Endothelial cell of umbilical vein (primary cell): ENCODE measurements at regions not wholly inside any gene's neighbourhood (a gene's known extent, or its start where the extent isn't known, plus 50 kb on each side); places are given as distances from the start of the nearest gene placed in this dataset.

ENCODE experiments used
- BruUV-seq: library from RNA; stranded (reverse); fragments of 400-500 nt; replicated peaks from 2 replicates; lab custom pipeline; 2021; lab: Mats Ljungman, UMichigan
- CTCF ChIA-PET: fragments of 300-600, 350-600 bp; sonication (Branson Sonifier 250); formaldehyde crosslinking; loops from one replicate; lab custom pipeline; 2021; ENCODE audit warnings: antibody characterized with exemption, inconsistent platforms; lab: Charles Lee
- POLR2A ChIA-PET: fragments of 300-600, 350-600 bp; sonication (Branson Sonifier 250); formaldehyde crosslinking; loops from one replicate; lab custom pipeline; 2021; ENCODE audit warnings: antibody characterized with exemption, inconsistent platforms; lab: Charles Lee
- DNase-seq: peaks from one replicate; pipeline ENCODE4 v3.0.0-alpha.2; 2011; ENCODE audit warnings: low read depth, low spot score
- FAIRE-seq: peaks from 2 replicates; lab custom pipeline; 2011; peaks lifted over from hg19 to GRCh38; lab: Jason Lieb, UNC
- H2AFZ ChIP-seq: 2 replicates; pipeline ENCODE4 v1.6.0; 2012; ENCODE audit warnings: low read depth, low read length, control low read depth, inconsistent platforms
- H3K27ac ChIP-seq: 2 replicates; pipeline ENCODE4 v1.5.1; 2011; ENCODE audit warnings: low read depth, mild to moderate bottlenecking, control low read depth, low read length, moderate library complexity; ENCODE audit not compliant: insufficient read depth
- H3K27me3 ChIP-seq, 2 experiments: 2 replicates each; pipeline versions ENCODE4 v1.6.0 to v1.6.1; 2011; ENCODE audit warnings: low read length in 2 of 2, mixed read lengths in 1 of 2; ENCODE audit not compliant: control insufficient read depth in 2 of 2, insufficient read depth in 2 of 2
- H3K36me3 ChIP-seq, 2 experiments: 2 replicates in 1 of 2; 3 replicates in 1 of 2; pipeline ENCODE4 v1.5.1; 2011; ENCODE audit warnings: low read length in 2 of 2, mild to moderate bottlenecking in 1 of 2, moderate library complexity in 1 of 2; ENCODE audit not compliant: control insufficient read depth in 2 of 2, insufficient read depth in 2 of 2; ENCODE audit errors: extremely low read depth in 1 of 2
- H3K4me1 ChIP-seq: 3 replicates; pipeline ENCODE4 v1.5.1; 2011; ENCODE audit warnings: mild to moderate bottlenecking, low read length; ENCODE audit not compliant: control insufficient read depth, insufficient read depth; ENCODE audit errors: extremely low read depth
- H3K4me2 ChIP-seq: 2 replicates; pipeline ENCODE4 v1.6.1; 2011; ENCODE audit warnings: low read length, control low read depth, mixed read lengths; ENCODE audit not compliant: insufficient read depth
- H3K4me3 ChIP-seq, 3 experiments: fragments of 200-600 bp in 1 of 3; sonication (generic), shearing (Covaris generic) in 1 of 3; replicated peaks in 1 of 3; 2 replicates each; pipeline ENCODE4 v1.5.1; 2011 to 2016; ENCODE audit warnings: control low read depth in 3 of 3, low read length in 3 of 3, mild to moderate bottlenecking in 2 of 3, inconsistent platforms in 1 of 3, low read depth in 1 of 3, moderate library complexity in 1 of 3; ENCODE audit not compliant: insufficient read depth in 1 of 3
- H3K79me2 ChIP-seq: 2 replicates; pipeline ENCODE4 v1.6.0; 2012; ENCODE audit warnings: low read length, inconsistent platforms; ENCODE audit not compliant: control insufficient read depth, insufficient read depth
- H3K9ac ChIP-seq: replicated peaks from 2 replicates; pipeline ENCODE3; 2011; ENCODE audit warnings: low read length, control low read depth; ENCODE audit not compliant: insufficient read depth; ENCODE audit errors: extremely low read depth
- H3K9me1 ChIP-seq: replicated peaks from 3 replicates; pipeline ENCODE4 v1.6.0; 2011; ENCODE audit warnings: mild to moderate bottlenecking, low read length; ENCODE audit not compliant: control insufficient read depth, insufficient read depth; ENCODE audit errors: extremely low read depth
- H3K9me3 ChIP-seq: replicated peaks from 2 replicates; pipeline ENCODE4 v1.5.1; 2012; ENCODE audit warnings: low read length, inconsistent platforms; ENCODE audit not compliant: control insufficient read depth, insufficient read depth
- H4K20me1 ChIP-seq: replicated peaks from 2 replicates; pipeline ENCODE3; 2011; ENCODE audit warnings: mild to moderate bottlenecking, low read length; ENCODE audit not compliant: control insufficient read depth, insufficient read depth; ENCODE audit errors: extremely low read depth
- CTCF ChIP-seq, 2 donors: IDR thresholded peaks; 1 replicate in 1 of 2; 2 replicates in 1 of 2; pipeline ENCODE4 v1.5.1; 2011; ENCODE audit warnings: low read length in 2 of 2, mild to moderate bottlenecking in 2 of 2, moderate library complexity in 2 of 2, control low read depth in 1 of 2, inconsistent platforms in 1 of 2, low read depth in 1 of 2; ENCODE audit not compliant: insufficient read depth in 1 of 2; ENCODE audit errors: extremely low read depth in 1 of 2
- EZH2 ChIP-seq: IDR thresholded peaks from 2 replicates; pipeline ENCODE4 v1.6.1; 2012; ENCODE audit warnings: borderline replicate concordance, low read depth, mild to moderate bottlenecking, moderate library complexity, low read length, inconsistent platforms; ENCODE audit not compliant: severe bottlenecking
- FOS ChIP-seq: IDR thresholded peaks from 2 replicates; pipeline ENCODE4 v1.6.1; 2011; ENCODE audit warnings: mild to moderate bottlenecking, low read length, moderate library complexity, borderline replicate concordance; ENCODE audit not compliant: insufficient read depth
- GATA2 ChIP-seq: IDR thresholded peaks from 2 replicates; pipeline ENCODE4 v1.7.0; 2011; ENCODE audit warnings: low read depth, mild to moderate bottlenecking, moderate library complexity, mixed read lengths, low read length; ENCODE audit not compliant: insufficient read length, insufficient read depth
- JUN ChIP-seq: IDR thresholded peaks from 2 replicates; pipeline ENCODE4 v1.6.1; 2011; ENCODE audit warnings: borderline replicate concordance, low read depth; ENCODE audit not compliant: insufficient read length, insufficient read depth
- MAX ChIP-seq: IDR thresholded peaks from 2 replicates; pipeline ENCODE4 v1.6.1; 2011; ENCODE audit not compliant: insufficient read depth, insufficient read length
- MYC ChIP-seq: IDR thresholded peaks from one replicate; pipeline ENCODE4 v1.6.1; 2011; ENCODE audit warnings: mild to moderate bottlenecking, low read depth, low read length
- POLR2A ChIP-seq: IDR thresholded peaks from 2 replicates; pipeline ENCODE4 v1.6.1; 2012; ENCODE audit warnings: low read depth, mild to moderate bottlenecking, control low read depth, low read length
- POLR2AphosphoS5 ChIP-seq: IDR thresholded peaks from 2 replicates; pipeline ENCODE4 v1.6.1; 2012; ENCODE audit warnings: low read depth, mild to moderate bottlenecking, control low read depth, low read length, moderate library complexity; ENCODE audit not compliant: insufficient read depth
- dilution Hi-C: fragments of 300-500 bp; cut with MboI; formaldehyde crosslinking; loops from one replicate; pipeline ENCODE4 v1.15.0; 2019; ENCODE audit warnings: low sequenced_read_pairs; ENCODE audit not compliant: extremely low pct_ligation_motif_present
- intact Hi-C: fragments of 100-400 bp; cut with micrococcal nuclease; formaldehyde crosslinking; loops from one replicate; pipeline ENCODE4 v1.10.0; 2022

- intact Hi-C loops, result no loop called here
- no peaks in the 10 kb centered on the region for H3K9me1 ChIP-seq
- POLR2A ChIA-PET, result no interaction called here
- H3K36me3 ChIP-seq, result no peaks in the 10 kb centered on the region
- no peaks in the 10 kb centered on the region for H4K20me1 ChIP-seq
- H3K4me1 ChIP-seq, result no peaks in the 10 kb centered on the region
- no peaks in the 10 kb centered on the region for H3K9me3 ChIP-seq
- H3K4me3 ChIP-seq, result no peak overlapping the region
- H3K27me3 ChIP-seq, result peaks cover 0 to 2% of the 10 kb centered on the region in 2 experiments
- BruUV-seq, result no TSS peak
- FAIRE-seq (no peak), DNase-seq (peak; percentile 7)
- H3K27ac ChIP-seq, result no peak overlapping the region
- dilution Hi-C loops, result no loop called here
- no peaks in the 10 kb centered on the region for H3K79me2 ChIP-seq
- no peak for TF ChIP-seq GATA2
- no peak for TF ChIP-seq EZH2
- no peak for TF ChIP-seq POLR2AphosphoS5
- TF ChIP-seq MAX, result no peak
- TF ChIP-seq MYC, result no peak
- TF ChIP-seq POLR2A, result no peak
- no peak for TF ChIP-seq JUN
- no peak for TF ChIP-seq FOS
- no peak for TF ChIP-seq CTCF (IDR thresholded peaks at IDR 0.05; ENCODE audit: extremely low read depth in 1 of 2, insufficient read depth in 1 of 2, low read depth in 1 of 2, low read length in 2 of 2)
- H3K4me2 ChIP-seq, result no peak overlapping the region
- H2AFZ ChIP-seq, result no peak overlapping the region
- no peak overlapping the region for H3K9ac ChIP-seq
- CTCF ChIA-PET, result no interaction called here
These were observed 83.2 kb upstream of the IRS2 start for GRCh38 chr13:109869312-109870237.
